GM12873 (cell line): ENCODE measurements at regions not wholly inside any gene's neighbourhood (a gene's known extent, or its start where the extent isn't known, plus 50 kb on each side); places are given as distances from the start of the nearest gene placed in this dataset.

ENCODE experiments used
- TF ChIP-seq, protein P1 (sequence below): IDR thresholded peaks from 2 replicates; pipeline ENCODE4 v1.5.1; 2012; ENCODE audit warnings: low read depth, mild to moderate bottlenecking, moderate library complexity, low read length, control low read depth; ENCODE audit not compliant: insufficient read depth; ENCODE audit errors: missing control alignments

DNA sequence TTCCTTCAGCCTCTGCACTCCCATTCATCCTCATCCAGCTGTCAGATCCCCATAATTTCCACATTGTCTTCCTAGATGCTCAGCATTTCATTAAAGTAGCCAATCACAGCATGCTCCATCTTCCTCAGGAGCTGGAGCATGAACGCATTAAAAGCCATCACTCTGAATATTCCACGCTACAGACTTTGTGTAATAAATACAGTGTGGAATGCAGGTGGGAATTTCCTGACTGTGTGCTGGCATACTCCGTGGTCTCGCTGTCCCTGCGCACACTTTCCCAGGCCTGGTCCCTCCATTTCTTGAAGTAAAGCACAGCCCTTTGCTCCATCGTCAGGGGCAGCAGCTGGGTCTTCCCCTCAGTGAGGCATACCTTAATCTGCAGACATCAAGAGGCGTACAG, 123.7 kb upstream of the NCK2 start:
- TF ChIP-seq, protein P1, sequence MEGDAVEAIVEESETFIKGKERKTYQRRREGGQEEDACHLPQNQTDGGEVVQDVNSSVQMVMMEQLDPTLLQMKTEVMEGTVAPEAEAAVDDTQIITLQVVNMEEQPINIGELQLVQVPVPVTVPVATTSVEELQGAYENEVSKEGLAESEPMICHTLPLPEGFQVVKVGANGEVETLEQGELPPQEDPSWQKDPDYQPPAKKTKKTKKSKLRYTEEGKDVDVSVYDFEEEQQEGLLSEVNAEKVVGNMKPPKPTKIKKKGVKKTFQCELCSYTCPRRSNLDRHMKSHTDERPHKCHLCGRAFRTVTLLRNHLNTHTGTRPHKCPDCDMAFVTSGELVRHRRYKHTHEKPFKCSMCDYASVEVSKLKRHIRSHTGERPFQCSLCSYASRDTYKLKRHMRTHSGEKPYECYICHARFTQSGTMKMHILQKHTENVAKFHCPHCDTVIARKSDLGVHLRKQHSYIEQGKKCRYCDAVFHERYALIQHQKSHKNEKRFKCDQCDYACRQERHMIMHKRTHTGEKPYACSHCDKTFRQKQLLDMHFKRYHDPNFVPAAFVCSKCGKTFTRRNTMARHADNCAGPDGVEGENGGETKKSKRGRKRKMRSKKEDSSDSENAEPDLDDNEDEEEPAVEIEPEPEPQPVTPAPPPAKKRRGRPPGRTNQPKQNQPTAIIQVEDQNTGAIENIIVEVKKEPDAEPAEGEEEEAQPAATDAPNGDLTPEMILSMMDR = no peak

DNA sequence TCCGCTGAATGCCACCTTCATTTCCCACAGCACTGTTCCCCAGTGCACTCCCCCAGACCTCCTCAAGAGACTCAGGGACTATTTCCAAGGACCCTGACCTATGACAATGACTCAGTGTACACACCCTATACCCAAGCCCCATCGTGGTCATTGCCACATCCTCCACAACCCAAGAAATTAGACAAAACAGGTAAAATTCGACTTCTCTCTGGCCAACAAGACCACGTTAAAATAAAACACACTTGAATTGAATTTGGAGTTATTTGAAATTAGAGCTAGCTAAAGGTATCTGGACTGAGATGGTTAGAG, 126.4 kb upstream of the NCK2 start:
- TF ChIP-seq, protein P1 = no peak

DNA sequence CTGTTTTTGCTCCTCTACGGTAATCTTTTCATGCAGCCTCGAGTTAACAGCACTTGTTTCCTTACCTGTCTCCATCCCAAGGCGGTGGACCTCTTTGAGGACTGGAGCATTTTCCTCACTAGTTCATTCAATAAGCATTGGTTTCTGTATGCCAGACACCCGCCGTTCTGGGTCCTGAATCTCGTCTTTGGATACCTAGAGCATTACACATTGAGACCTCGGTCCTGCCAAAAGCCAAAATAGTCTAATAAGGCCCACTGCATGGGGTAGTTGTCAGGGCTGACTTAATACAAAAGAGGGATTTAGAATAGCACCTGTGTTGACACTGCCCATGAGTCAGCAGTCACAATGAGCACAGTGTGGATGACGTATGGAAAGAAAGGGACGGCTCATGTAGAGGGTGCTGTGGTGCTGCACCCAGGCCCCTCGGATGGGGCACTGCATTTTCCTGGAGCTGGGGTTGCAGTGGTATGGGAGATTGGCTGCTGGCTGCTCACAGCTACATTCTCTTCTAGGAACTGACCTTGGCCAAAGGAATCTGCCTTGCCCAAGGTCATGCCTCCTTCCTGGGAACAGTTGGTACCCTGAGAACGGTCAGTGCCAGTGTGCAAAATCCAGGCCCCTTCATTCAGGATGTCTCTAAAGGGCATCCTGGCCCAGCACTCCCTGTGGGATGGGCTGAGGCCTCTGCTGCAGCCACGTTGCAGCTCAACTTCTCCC, 126.9 kb upstream of the NCK2 start:
- TF ChIP-seq, protein P1 = no peak

DNA sequence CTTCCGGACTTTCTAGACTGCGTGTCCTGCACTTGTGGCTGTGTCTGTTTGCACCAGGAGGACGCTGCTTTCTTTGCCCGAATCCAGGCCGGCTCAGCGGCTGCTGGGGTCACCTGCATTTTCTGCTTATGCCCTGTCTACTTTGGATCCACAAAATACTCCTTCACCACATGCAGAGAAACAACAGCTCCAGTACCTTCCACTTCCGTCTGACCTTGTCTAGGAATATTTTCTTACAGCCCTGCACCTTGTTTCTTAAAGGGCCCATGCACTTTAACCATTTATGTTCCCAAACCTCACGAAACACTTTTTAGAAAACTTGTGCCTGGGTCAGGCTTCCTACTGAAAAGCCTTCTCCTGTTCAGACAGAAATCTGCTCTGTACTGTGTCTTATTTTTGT, 129.4 kb upstream of the NCK2 start:
- TF ChIP-seq, protein P1 = no peak

DNA sequence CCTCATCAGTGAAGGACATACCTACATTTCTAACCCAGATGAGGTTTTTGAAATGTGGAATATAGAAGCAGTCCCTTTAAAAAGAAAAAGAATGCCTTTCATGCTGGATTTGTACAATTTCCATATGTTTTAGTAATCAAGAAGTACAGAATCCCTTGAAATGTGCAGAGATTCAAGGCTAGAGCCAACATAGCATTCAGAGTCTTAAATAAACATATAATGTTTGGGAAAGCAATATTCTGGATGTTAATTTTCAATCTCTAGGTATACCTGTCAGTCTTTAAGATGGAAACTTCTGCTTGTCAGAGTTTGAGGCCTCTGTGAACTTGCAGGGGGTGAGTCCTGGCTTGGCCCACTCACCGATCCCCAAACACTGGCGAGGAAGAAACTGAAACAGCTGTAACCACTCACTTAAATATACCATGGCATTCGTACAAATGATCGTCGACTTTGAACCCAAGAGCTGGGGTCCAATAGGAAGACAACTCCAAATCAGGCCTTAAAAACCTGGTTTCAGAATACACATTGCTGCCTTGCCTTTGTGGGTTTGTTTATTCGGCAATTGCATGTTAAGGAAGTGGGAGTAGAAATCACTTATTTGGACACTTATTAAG, 132.8 kb upstream of the NCK2 start:
- TF ChIP-seq, protein P1 = no peak

DNA sequence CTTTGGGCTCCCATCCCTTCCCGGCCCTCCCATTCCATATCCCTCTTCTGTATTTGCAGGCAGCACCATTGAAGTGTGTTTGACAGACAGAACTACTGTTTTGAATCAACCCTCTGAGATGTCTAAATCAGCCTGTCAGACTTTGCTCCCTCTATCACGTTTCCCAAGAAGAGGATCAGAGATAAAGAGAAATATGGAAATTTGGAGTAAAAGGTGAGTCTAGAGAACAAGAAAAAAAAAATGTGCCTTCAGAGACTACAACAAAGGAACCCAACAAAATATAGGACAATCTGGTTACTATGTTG, 133.4 kb upstream of the NCK2 start:
- TF ChIP-seq, protein P1 = no peak

DNA sequence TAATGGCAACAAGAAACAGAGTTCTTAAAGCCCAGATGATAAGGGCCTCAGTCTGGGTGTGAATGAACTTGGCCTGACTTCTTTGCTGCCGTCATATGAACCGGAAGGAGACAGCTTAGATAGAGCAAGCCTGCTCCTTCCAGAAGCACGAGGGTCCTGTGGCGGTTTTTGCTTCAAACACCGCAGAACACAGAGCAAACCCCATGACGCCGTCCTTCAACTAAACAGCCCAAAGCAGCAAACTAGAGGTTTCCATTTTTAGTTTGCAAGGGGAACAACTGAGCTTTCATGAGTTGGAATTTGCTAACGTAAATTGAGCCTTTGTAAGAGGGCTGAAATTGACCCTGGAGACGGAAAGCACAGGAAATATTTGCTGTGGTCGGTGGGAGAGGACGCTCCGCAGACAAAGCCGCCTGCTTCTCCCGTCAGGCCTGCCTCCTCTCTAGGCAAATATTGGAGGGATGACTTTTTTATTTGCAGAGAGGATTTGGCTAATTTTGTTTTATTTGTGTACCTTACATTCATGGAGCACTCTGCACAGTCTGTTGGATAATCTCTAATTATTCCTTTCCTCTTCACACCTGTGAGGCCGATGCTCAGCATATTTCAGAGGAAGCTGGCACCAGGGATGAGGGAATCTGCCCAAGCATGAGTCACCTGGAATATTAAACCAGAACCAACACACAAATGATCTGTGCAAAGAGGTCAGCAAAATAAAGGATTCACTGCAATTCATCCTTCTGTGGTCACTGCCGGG, 134.0 kb upstream of the NCK2 start:
- TF ChIP-seq, protein P1 = no peak
